Transverse colon (tissue), 4 donors: ENCODE measurements at regions not wholly inside any gene's neighbourhood (a gene's known extent, or its start where the extent isn't known, plus 50 kb on each side); places are given as distances from the start of the nearest gene placed in this dataset.

Source experiments
- POLR2A ChIP-seq: fragments of 450-650 bp; IDR thresholded peaks from one replicate; pipeline ENCODE4 v1.6.1; 2016; ENCODE audit warnings: antibody characterized with exemption, mild to moderate bottlenecking, moderate library complexity
- POLR2AphosphoS5 ChIP-seq, 3 donors: sonication (generic); formaldehyde crosslinking; IDR thresholded peaks; one replicate each; pipeline ENCODE4 v1.6.1; 2016; ENCODE audit warnings: antibody characterized with exemption in 3 of 3
- TF ChIP-seq, protein P1 (sequence below), 5 experiments: fragments of 200-600 bp in 3 of 5; fragments of 450-650 bp in 2 of 5; sonication (generic) in 3 of 5; IDR thresholded peaks; 1 replicate in 2 of 5; 2 replicates in 3 of 5; pipeline ENCODE4 v1.5.1; 2016 to 2017; ENCODE audit warnings: antibody characterized with exemption in 5 of 5, inconsistent platforms in 3 of 5, mild to moderate bottlenecking in 2 of 5, moderate library complexity in 1 of 5

GRCh38 chr10:108453166-108453565 lies 1288.7 kb upstream of the SORCS1 start:
- TF ChIP-seq, protein P1, sequence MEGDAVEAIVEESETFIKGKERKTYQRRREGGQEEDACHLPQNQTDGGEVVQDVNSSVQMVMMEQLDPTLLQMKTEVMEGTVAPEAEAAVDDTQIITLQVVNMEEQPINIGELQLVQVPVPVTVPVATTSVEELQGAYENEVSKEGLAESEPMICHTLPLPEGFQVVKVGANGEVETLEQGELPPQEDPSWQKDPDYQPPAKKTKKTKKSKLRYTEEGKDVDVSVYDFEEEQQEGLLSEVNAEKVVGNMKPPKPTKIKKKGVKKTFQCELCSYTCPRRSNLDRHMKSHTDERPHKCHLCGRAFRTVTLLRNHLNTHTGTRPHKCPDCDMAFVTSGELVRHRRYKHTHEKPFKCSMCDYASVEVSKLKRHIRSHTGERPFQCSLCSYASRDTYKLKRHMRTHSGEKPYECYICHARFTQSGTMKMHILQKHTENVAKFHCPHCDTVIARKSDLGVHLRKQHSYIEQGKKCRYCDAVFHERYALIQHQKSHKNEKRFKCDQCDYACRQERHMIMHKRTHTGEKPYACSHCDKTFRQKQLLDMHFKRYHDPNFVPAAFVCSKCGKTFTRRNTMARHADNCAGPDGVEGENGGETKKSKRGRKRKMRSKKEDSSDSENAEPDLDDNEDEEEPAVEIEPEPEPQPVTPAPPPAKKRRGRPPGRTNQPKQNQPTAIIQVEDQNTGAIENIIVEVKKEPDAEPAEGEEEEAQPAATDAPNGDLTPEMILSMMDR (IDR thresholded peaks at IDR 0.05): no peak
- TF ChIP-seq POLR2A (no peak), POLR2AphosphoS5 (IDR thresholded peaks at IDR 0.05) (no peak)
